ENCODE measurements at regions not wholly inside any gene's neighbourhood (a gene's known extent, or its start where the extent isn't known, plus 50 kb on each side); places are given as distances from the start of the nearest gene placed in this dataset.
A peak's percentile ranks its signal among the peaks of the same experiment; 100 is the strongest.

DNA sequence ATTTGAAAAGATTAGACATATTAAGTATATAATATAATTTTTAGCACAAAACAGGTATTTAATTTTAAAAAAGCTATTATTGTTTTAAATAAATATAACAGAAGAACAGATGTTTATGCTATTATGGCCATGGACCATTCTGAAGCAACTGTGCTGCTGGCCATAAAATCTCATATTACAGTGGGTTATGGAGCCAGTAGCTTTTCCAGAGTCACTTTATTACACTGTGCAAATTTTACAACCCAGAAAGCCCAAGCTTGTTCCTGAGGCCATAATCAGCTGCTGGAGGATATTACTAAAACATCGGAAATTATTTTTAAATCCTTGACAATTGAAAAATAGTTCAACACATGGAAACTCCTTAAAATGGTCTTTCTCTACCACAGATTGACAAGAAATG lies 557.3 kb upstream of the KCNMB2 start:
- DNase-seq (ENCODE audit: low read depth in 2 of 2): no peak

DNA sequence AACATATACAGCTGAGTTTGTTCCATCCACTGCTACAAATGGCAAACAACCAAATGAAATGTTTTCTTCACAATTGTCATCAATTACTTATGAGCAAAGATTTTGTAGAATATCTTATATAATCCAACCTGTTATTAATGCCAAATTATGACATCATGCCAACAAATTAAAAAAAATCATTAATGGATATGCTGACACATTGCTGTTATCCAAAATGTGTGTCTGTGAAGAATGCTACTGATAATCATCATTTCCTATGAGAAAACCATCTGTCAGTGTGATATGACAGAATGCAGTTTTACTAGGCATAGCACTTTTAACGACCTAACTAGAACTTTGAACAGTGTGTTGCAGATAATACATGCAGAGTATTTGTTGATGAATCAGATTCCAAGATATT lies 556.5 kb upstream of the KCNMB2 start:
- DNase-seq (ENCODE audit: low read depth in 2 of 2): no peak

DNA sequence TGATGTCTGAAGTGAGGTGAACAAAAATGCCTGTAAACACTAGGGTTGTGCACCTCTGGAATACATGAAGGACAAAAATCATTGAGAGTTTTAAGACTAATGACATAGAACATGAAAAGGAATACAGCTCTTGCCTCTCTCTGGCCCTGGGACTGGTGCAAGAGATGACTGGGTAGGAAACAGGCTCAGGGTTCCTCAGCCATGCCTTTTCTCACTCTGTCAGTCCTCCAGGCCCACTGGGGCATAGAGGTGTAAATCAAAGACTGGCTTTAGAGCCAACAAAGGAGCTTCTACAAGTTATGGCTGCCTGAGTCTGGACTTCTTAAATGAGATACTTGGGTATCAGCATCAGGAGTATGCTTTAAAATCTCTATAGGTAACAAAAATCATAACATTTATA lies 554.7 kb upstream of the KCNMB2 start:
- DNase-seq (ENCODE audit: low read depth in 2 of 2): no peak

DNA sequence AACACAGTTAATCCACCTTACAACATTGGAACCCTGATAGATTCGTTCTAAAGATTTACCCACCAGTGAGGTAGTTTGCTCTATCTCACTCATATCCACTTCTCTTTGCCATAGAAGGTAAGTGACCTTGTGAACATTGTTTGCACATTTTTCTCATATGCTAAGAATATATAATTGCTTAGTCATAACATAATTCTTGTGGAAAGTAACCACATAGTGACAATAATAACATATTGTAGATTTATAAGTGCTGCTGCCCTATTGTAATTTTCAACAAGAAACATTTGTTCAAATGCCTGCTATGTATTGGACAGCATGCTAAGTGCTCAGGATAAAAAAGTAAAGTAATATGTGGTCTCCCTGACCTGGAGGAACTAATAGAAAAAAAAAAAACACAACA lies 554.2 kb upstream of the KCNMB2 start:
- peak; percentile 58 to 64 for DNase-seq (ENCODE audit: low read depth in 2 of 2)

DNA sequence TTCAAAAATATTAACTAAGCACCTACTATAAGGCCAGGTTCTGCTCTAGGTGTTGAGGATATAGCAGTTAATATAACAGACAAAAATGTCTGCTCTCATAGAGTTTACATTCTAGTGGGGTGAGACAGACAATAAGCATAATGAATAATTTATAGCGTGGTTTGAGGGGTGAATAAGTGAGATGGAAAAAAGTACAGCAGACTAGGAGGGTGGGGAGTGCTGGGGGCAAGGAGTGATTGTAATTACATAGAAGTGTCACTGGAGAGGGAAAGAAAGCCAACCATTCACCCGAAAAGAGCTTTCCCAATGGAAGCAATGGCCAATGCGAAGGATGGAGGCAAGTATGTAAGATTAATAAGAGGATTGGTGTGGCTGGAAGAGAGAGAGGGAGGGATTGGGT lies 552.9 kb upstream of the KCNMB2 start:
- no peak for DNase-seq (ENCODE audit: low read depth in 2 of 2)

DNA sequence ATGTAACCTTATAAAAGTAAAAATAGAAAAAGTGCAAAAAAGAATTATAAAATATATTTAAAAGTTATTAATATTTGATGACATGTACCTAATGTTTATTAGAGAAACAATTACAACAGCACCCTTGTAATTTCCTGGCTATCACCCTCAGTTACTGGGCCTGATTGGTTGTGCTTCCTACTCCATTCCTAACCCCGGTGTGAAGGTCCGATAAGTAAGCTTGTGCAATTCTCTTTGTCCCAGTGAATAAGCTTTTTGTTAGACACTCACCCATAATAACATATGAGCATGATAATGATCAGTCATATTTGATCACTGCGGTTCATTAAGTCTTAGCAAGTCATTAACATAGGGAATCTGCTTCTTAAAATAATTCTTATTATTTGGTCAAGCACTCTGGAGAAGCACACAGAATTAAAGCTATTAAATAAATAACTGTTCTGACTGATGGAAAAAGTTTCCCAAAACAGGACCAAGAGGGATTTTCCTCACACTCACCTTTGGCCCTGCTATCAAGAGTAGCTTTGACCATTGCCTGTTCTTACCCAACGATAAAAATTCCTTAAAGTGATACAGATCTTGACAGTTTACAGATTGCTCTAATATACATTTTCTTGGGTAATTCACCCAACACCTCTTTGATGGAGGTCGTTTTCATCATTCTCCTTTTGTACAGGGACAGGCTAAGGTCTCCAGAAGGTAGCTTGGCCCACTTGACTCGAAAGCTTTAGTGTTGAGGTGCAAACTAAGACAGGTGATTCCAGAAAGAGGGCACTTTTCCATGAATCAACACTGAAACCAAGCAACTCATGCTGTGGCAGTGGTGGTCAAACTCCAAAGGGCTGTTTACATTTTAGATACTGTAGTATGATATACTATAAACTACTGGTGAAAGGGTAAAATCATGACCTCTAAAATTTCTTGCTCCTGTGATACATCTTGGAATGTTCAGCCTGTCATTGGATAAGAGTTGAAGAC lies 543.0 kb upstream of the KCNMB2 start:
- no peak for DNase-seq (ENCODE audit: low read depth in 2 of 2)

DNA sequence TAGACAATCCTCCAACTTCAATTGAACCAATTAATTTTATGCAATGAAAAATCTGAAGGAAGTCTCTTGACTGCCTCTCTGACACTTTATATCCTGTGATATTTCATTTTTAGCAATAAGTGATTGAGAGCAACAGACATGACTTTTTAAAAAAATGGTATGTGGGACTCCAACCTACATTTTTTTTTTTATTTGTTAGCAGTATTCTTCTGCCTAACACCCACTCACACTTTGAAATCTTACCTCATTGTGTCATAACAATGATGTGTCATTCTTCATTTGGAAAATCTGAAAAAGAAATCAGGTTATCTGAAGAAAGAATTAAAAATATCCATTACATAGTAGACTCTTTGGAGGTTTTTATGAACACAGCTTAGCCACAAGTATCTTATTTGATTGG lies 541.3 kb upstream of the KCNMB2 start:
- no peak for DNase-seq (ENCODE audit: low read depth in 2 of 2)

DNA sequence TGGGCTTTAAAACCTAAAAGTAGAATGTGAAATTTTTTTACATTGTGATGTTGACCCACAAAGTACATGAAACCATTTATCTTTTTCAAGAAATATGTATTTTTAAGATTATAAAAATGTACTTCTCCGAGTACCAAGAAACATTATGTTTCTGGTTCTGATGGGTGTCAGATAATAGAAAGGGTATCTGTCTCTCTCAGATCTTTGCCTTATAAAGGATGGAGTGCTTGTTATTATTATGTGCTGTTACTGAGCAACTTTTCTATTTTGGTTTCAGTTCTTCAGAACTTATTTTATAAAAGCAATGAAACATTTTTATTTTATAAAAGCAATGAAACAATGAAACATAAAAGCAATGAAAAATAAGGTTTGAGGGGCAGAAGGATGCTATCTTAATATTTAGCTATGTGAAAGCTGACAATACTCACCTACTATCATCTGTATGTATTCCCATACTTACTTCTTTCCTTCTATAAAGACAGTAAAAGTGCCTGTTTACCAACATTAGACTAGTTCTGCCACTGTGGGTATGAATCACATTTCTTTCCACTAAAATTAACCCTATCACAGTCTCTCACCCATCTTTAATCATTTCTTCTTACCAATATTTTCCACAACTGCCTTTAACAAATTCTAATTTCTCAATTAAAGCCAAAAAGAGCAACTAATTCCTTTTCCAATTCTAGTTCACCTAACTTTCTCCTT lies 540.7 kb upstream of the KCNMB2 start:
- no peak for DNase-seq (ENCODE audit: low read depth in 2 of 2)

DNA sequence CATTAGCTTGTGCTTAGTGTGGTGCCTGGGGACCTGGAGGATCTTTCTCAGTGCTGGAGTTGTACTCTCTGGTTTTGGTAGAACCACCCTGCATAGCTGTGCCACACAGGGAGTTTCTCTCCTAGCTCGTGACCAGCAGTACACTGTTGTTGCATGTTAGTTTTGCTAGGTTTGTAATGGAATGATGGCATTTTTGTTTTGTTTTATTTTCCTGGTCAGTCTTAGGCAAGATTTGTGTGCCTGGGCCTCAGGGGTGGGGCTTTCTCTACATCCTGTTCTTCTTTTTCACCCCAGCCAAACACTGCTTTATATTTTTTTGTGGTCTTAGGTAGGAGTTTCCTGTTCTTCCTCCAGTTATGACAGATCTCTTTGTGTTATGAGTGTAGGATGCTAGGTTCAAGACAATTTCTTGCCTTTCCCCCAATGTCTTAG lies 534.5 kb upstream of the KCNMB2 start:
- no peak for DNase-seq (ENCODE audit: low read depth in 2 of 2)

DNA sequence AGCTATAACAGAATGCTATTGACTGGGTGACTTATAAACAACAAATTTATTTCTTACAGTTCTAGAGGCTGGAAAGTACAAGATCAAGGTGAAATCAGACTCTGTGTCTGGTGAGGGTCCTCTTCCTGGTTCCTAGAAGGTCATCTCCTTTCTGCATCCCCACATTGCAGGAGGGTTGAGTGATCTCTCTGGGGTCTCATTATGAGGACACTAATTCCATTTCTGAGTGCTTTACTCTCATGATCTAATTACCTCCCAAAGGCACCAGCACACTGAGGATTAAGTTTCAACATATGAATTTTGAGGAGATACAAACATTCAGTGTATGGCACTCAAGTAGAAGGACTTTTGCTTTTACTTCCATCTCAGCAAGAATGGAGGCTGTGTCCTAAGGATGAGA lies 534.1 kb upstream of the KCNMB2 start:
- no peak for DNase-seq (ENCODE audit: low read depth in 2 of 2)

DNA sequence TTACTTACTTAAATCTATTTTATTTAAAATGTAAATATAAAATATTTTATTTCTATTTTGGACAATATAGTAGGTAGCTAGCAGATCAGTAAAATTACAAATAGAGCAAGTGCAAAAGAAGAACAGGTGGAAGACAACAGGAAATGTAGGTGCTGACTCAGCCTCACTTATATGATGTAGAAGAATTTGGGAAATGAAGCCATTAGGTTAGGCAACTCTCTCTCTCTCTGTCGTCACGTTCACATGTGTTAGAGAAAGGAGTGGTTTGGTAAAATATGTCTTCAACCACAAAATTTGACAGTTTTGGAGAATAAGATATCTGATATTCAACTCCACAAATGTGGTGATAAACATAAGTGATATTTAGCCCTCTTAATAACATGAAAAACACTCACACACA lies 532.5 kb upstream of the KCNMB2 start:
- peak; percentile 27 to 38 for DNase-seq (ENCODE audit: low read depth in 2 of 2)

DNA sequence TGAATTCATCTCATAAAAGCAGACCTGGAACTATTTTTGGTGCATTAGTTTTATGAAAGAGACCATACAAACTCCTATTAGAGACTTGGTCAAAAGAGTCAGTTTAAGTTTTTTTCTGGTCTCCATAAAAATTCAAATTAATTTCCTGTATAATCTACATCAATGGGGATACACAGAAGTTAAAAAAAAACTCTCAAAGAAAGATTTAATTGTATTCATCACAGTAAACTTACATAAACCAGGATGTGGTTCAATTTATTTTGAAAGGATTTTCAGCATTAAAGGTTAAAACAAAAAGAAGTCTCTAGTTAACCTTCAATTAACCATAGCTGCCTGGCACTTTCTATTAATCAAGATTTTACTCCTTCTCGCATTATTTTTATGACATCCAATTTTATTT lies 530.3 kb upstream of the KCNMB2 start:
- no peak for DNase-seq (ENCODE audit: low read depth in 2 of 2)

DNA sequence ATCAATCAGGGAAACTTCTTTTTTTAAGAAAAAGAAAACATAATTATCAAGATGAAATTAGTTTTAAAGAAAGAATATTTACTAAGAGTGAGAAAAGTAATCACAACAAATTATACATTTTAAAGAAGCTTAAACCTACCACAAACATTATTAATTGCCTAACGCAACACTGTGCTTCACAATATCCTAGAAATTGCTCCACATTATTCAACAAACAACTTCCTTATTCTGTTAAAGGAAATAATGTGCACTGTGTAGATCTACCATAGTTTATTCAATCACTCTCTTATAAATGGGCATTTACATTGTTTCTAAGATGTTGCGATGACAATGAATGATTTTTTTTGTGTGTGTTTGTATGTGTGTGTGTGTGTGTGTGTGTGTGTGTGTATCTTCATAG lies 525.9 kb upstream of the KCNMB2 start:
- DNase-seq (ENCODE audit: low read depth in 2 of 2): no peak

DNA sequence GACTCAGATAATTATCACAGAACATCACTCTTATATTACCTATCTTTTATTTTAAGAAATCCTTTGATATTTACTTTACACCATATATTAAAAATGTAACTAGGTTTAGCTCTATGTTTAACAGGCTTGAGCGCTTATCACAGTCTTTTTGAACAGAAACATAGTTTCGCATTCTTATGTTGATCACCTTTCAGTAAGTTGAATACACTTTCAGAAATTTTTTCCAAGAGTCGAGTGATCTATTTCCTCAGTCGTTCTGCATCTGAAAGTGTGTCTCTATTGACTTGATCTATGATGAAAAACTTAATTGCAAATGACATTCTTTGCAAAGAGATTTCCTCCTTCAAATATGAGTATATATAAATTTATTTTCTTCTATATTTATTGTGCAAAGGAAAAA lies 516.6 kb upstream of the KCNMB2 start:
- no peak for DNase-seq (ENCODE audit: low read depth in 2 of 2)

DNA sequence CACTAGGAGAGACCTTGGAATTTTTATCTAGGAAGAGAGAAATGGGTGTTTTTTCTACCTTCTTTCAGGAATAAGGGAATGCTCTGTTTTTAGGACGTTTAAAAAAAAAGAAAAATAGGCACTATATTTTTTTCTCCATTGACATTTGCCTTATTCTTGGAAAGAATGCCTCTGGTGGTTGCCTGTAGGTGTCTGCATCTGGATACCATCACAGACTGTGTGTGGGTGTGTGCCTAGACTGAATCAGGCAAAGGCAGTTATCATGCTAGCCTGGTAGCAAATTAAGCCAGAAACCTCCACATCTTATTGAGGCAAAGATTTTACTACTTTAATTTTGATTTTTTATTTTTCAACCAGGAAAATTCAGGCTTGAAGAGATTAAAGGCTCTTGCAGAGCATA lies 513.6 kb upstream of the KCNMB2 start:
- no peak for DNase-seq (ENCODE audit: low read depth in 2 of 2)

DNA sequence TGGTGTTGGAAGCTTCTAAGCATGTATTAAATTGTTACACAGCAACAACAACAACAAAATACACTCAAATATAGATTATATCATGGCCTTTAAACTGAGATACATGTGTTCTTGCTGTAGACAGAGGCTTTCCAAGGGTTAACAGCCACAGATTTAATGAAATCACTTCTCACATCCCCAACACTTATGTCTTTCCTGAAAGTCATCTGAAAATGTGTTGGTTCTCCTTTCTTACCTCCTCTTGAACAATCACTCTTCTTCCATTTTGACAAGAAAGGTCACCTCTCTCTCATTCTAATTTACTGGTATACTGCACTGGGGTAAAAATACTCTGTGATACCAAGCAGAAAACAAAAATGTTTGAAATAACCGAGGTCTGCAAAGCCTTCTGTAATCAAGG lies 507.3 kb upstream of the KCNMB2 start:
- no peak for DNase-seq (ENCODE audit: low read depth in 2 of 2)

DNA sequence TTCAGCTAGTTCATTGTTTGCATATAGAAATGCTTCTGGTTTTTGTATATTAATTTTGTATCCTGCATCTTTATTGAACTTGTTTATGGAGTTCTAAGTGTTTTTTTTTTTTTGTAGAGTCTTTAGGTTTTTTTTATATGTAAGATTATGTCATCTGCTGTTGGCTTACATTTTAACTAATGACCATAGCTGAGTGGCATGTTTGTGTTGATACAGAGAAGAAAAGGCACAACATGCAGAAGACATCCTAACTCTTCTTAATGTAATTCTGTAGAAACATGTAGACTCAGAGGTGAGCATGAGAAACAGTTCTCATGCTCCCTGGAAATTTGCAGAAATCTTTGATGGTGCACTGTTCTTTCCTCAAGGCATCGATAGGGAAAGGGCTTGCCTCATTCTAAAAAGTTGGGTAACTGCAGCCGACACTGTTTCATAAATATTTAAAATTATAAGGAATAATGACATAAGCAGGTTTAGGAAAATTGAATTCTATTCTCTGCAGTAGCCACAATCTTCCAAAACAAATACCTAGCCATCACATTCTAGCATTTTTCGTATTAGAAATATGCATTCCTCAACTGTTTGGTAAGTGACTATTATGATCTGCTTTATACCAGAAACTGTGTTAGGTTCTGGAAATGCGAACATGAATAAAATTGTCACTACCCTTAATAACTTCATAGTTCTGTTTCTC lies 499.6 kb upstream of the KCNMB2 start:
- peak; percentile 36 to 41 for DNase-seq (ENCODE audit: low read depth in 2 of 2)

DNA sequence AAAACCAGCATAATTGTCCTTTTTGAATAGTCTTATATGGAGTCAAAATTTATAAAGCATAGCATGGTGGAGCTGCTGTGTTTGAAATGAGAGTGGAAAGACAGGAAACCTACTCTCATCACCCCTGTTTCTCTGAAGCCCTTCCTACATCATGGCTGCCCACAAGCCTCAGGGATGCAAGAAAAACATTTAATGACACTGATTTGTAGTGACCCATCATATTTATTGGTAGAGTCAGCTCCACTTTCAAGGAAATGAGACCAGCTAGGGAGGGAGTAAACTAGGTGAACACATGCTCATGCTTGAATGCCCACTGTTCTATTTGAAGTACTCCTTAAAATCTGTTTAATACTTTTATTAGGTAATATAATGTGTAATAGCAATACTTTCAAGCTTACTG lies 494.3 kb upstream of the KCNMB2 start:
- no peak for DNase-seq (ENCODE audit: low read depth in 2 of 2)

DNA sequence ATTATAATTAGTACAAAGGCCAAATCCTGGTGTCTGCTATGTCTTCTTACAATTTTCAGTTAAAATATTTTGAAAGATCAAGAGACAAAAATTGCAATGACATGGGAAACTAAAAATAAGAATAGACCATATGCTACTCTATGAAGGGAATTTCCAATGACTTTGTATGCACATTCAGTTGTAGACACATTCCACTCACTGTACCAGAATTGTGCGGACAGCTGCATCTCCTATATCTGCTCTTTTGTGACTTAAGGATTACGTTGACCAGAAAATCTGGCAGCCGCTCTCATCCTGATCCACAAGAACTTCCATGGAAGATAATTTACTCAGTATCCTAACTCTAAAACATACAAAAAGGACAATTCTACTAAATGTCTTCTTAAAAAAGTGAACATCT lies 493.9 kb upstream of the KCNMB2 start:
- no peak for DNase-seq (ENCODE audit: low read depth in 2 of 2)

DNA sequence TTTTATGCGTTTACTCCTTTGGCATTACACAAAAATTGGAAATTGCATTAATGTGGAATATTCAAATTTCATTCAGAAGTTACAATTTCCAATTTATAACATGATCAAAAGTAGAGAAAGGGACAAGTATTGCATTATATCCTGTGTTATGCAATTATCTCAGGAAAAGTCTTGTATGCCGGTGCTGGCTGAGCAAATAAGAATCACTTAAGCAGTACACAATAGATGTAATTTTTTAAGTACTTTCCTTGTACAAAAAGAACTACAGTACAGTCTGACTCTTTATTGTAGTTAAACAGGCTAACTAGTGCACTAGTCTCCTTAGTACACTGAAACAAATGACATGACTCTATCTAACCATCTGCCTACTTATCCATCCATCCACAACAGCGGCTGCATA lies 493.2 kb upstream of the KCNMB2 start:
- no peak for DNase-seq (ENCODE audit: low read depth in 2 of 2)

DNA sequence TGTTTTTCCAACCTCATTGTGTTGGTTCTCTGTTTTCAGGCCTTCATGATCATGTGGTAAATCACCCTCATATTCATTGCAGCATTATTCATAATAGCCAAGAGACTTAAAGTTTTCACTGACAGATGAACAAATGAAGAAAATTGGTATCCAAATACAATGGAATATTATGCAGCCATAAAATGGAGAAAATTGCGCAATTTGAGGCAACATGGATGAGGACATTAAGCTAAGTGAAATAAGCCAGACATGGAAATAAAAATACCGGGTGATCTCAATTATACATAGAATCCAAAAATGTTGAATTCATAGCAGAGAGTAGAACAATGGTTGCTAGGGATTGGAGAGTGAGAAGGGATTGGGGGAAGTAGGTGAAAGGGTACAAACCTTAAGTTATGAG lies 491.9 kb upstream of the KCNMB2 start:
- DNase-seq (ENCODE audit: low read depth in 2 of 2): no peak

DNA sequence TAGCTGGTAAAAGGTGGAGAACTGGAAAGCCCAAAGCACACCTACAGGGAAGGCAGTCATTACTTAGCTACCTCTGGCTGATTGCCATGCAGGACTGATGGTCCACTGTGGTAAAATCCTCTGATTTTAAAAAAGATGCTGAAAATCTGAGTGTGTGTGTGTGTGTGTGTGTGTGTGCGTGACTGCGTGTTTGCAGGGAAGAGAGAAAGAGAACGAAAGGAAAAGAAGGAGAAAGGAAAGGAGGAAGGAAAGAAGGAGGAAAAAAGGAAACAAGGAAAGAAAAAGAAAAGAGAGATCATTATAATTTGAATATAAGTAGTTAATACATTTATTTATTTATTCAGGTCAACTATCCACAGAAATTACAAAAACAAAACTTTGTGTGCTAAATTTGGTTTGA lies 488.7 kb upstream of the KCNMB2 start:
- DNase-seq (ENCODE audit: low read depth in 2 of 2): no peak

DNA sequence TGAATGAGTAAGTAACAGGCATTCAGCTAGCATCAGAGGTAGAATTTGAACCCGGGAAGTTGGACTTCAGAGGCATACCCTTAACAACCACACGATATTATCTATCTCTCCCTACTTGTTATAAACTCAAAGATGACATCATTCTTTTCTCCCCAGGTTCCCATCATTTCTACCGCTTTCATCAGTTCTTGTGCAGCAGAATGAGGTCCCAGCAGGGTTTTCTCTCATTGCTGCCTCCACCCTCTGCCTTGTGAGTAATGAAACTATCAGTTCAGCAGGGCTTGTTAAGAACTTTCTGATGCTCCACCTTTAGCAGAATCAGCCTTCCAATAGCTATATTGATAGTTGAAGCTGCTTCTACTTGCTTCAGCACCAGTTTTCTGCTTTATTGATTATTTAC lies 487.5 kb upstream of the KCNMB2 start:
- DNase-seq (ENCODE audit: low read depth in 2 of 2): no peak

Data from fibroblast of skin of left biceps (primary cell).